ENCODE measurements at regions not wholly inside any gene's neighbourhood (a gene's known extent, or its start where the extent isn't known, plus 50 kb on each side); places are given as distances from the start of the nearest gene placed in this dataset.

DNA sequence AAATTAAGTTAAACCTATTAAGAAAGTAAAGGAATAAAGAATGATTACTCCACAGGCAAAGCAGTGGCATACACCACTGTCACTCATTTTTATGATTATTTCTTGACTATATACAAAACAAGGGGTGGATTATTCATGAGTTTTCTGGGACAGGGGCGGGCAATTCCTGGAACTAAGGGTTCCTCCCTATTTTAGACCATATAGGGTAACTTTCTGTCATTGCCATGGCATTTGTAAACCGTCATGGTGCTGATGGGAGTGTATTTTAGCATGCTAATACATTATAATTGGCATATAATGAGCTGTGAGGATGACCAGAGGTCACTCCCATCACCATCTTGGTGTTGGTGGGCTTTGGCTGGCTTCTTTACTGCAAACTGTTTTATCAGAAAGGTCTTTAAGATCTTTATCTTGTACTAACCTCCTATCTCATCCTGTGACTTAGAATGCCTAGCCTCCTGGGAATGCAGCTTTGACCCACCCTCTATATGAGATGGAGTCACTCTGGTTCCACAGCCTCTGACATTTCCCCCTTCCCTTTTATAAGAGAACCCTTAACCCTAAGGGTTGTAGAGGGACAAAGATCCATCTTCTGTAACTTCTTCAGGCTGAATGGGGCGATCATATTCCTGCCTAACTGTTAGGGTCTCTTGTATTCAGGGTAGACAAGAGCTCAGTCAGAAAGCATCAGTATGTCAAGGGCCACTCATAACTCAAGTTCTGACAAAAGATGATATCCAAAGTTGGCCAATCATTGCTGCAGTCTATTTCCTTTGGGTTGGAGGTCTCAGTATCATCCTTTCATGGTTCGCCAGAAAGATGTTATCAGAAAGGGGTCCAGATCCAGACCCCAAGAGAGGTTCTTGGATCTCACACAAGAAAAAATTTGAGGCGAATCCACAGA, 79.5 kb upstream of the LIPC start:
- TF ChIP-seq ZNF563 (CRISPR knock-in tag; IDR thresholded peaks at IDR 0.05) (no peak), POLR2A (IDR thresholded peaks at IDR 0.05; ENCODE audit: insufficient read depth in 1 of 2, low read depth in 2 of 2, low read length in 2 of 2) (no peak), PHB2 (IDR thresholded peaks at IDR 0.05; ENCODE audit: partially characterized antibody) (no peak), ZNF3 (CRISPR knock-in tag; IDR thresholded peaks at IDR 0.05) (no peak), ZZZ3 (CRISPR knock-in tag; IDR thresholded peaks at IDR 0.05; ENCODE audit: borderline replicate concordance) (no peak), ZFP36 (IDR thresholded peaks at IDR 0.05; ENCODE audit: borderline replicate concordance, low read depth, low read length, partially characterized antibody) (no peak), SMAD1 (CRISPR knock-in tag; IDR thresholded peaks at IDR 0.05; ENCODE audit: borderline replicate concordance, low read depth) (no peak)
- TF ChIP-seq, protein P1, sequence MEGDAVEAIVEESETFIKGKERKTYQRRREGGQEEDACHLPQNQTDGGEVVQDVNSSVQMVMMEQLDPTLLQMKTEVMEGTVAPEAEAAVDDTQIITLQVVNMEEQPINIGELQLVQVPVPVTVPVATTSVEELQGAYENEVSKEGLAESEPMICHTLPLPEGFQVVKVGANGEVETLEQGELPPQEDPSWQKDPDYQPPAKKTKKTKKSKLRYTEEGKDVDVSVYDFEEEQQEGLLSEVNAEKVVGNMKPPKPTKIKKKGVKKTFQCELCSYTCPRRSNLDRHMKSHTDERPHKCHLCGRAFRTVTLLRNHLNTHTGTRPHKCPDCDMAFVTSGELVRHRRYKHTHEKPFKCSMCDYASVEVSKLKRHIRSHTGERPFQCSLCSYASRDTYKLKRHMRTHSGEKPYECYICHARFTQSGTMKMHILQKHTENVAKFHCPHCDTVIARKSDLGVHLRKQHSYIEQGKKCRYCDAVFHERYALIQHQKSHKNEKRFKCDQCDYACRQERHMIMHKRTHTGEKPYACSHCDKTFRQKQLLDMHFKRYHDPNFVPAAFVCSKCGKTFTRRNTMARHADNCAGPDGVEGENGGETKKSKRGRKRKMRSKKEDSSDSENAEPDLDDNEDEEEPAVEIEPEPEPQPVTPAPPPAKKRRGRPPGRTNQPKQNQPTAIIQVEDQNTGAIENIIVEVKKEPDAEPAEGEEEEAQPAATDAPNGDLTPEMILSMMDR (CRISPR knock-in tag; IDR thresholded peaks at IDR 0.05) = no peak
- TF ChIP-seq, protein P2, sequence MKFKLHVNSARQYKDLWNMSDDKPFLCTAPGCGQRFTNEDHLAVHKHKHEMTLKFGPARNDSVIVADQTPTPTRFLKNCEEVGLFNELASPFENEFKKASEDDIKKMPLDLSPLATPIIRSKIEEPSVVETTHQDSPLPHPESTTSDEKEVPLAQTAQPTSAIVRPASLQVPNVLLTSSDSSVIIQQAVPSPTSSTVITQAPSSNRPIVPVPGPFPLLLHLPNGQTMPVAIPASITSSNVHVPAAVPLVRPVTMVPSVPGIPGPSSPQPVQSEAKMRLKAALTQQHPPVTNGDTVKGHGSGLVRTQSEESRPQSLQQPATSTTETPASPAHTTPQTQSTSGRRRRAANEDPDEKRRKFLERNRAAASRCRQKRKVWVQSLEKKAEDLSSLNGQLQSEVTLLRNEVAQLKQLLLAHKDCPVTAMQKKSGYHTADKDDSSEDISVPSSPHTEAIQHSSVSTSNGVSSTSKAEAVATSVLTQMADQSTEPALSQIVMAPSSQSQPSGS (CRISPR knock-in tag; IDR thresholded peaks at IDR 0.05) = no peak
